ENCODE measurements at regions not wholly inside any gene's neighbourhood (a gene's known extent, or its start where the extent isn't known, plus 50 kb on each side); places are given as distances from the start of the nearest gene placed in this dataset.

- no peak overlapping the region for H3K4me3 Mint-ChIP-seq
- peaks cover 64% of the 10 kb centered on the region for H3K4me1 Mint-ChIP-seq
- H3K27me3 Mint-ChIP-seq (ENCODE audit: low read depth) = no peaks in the 10 kb centered on the region
- peak overlapping the region; percentile 93 for H3K27ac Mint-ChIP-seq (ENCODE audit: unreplicated experiment)
- H3K36me3 Mint-ChIP-seq (ENCODE audit: low read depth) = no peaks in the 10 kb centered on the region
- TF ChIP-seq CTCF (conservative IDR thresholded peaks at IDR 0.05) = no peak
- DNase-seq (ENCODE audit: low read depth, low spot score) = no peak
- H3K9me3 Mint-ChIP-seq = no peaks in the 10 kb centered on the region
Measured at GRCh38 chr5:82861701-82862100, 215.5 kb downstream of the TMEM167A start.

DNA sequence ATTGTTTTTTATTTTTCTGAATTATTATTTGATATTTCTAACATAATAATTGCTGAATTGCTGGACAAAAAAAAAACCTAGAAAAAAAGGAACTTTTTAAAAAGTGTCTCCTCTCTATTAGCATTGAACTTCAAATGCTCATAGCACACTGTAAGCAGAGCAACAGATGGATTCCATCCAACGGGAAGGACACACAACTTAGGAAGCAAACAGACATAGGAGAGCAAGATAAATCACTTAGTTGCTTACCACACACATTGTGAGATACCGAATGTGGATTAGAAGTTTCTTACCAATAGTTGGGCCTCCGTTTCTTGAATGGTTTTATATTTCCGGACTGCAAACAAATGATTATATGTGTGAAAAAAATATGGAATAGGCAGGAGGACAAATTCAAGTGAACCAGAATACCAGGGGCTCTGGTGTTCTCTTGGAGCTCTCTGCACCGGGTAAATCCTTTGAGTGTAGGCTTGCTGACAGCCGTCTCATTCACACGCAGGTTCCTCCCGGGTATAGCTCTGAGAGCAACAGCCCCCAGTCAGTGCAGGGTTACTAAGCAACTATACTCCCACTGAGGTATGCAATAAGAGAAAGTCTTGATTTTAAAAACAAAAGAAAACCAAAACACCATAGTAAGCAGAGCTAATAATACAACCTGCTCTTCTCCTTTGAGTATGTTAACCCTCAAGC, 217.6 kb downstream of the TMEM167A start:
- TF ChIP-seq CTCF (conservative IDR thresholded peaks at IDR 0.05) = no peak
- no peaks in the 10 kb centered on the region for H3K9me3 Mint-ChIP-seq
- H3K27ac Mint-ChIP-seq (ENCODE audit: unreplicated experiment) = no peak overlapping the region
- H3K36me3 Mint-ChIP-seq (ENCODE audit: low read depth) = no peaks in the 10 kb centered on the region
- no peaks in the 10 kb centered on the region for H3K27me3 Mint-ChIP-seq (ENCODE audit: low read depth)
- no peak for DNase-seq (ENCODE audit: low read depth, low spot score)
- H3K4me1 Mint-ChIP-seq = peaks cover 64% of the 10 kb centered on the region
- peak overlapping the region; percentile 52 for H3K4me3 Mint-ChIP-seq

- Mint-ChIP-seq H3K36me3 (ENCODE audit: low read depth) (no peaks in the 10 kb centered on the region), H3K4me1 (peaks cover 52% of the 10 kb centered on the region), H3K27me3 (ENCODE audit: low read depth) (no peaks in the 10 kb centered on the region), H3K4me3 (peak overlapping the region; percentile 44), H3K27ac (ENCODE audit: unreplicated experiment) (peak overlapping the region; percentile 14), H3K9me3 (no peaks in the 10 kb centered on the region)
- TF ChIP-seq CTCF (conservative IDR thresholded peaks at IDR 0.05) = no peak
- no peak for DNase-seq (ENCODE audit: low read depth, low spot score)
Measured at GRCh38 chr5:82858151-82859025, 218.8 kb downstream of the TMEM167A start.

GRCh38 chr5:82855893-82856550, 221.2 kb downstream of the TMEM167A start:
- Mint-ChIP-seq H3K27me3 (ENCODE audit: low read depth) (no peaks in the 10 kb centered on the region), H3K27ac (ENCODE audit: unreplicated experiment) (no peak overlapping the region), H3K36me3 (ENCODE audit: low read depth) (no peaks in the 10 kb centered on the region), H3K9me3 (no peaks in the 10 kb centered on the region), H3K4me1 (peaks cover 33% of the 10 kb centered on the region), H3K4me3 (no peak overlapping the region)
- DNase-seq (ENCODE audit: low read depth, low spot score) = no peak
- no peak for TF ChIP-seq CTCF (conservative IDR thresholded peaks at IDR 0.05)

DNA sequence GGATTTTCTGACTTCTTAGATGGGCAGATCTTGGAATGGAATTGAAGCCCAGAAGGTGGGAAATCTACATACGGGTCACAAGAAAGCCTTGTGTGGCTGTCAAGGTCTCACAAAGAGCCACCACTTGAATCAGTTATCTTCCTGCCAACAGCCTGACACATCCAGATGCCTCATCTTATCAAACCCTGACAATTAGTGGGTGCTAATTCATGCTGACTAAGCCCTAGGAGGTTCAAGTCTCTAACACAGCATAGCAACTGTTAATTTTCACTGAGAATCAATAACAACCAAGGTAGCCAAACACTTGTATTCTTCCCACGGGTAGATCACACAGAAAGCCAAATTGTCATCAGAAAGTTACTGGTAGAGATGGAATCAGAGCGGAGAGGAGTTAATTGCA, 222.2 kb downstream of the TMEM167A start:
- no peaks in the 10 kb centered on the region for H3K9me3 Mint-ChIP-seq
- no peaks in the 10 kb centered on the region for H3K27me3 Mint-ChIP-seq (ENCODE audit: low read depth)
- no peak overlapping the region for H3K4me3 Mint-ChIP-seq
- DNase-seq (ENCODE audit: low read depth, low spot score) = no peak
- H3K36me3 Mint-ChIP-seq (ENCODE audit: low read depth) = no peaks in the 10 kb centered on the region
- no peak for TF ChIP-seq CTCF (conservative IDR thresholded peaks at IDR 0.05)
- H3K4me1 Mint-ChIP-seq = peaks cover 36% of the 10 kb centered on the region
- H3K27ac Mint-ChIP-seq (ENCODE audit: unreplicated experiment) = no peak overlapping the region

All from neural crest cell (in vitro differentiated cells).